Keratinocyte (primary cell): ENCODE measurements at regions not wholly inside any gene's neighbourhood (a gene's known extent, or its start where the extent isn't known, plus 50 kb on each side); places are given as distances from the start of the nearest gene placed in this dataset.

Experiments
- EZH2 ChIP-seq: IDR thresholded peaks from one replicate; pipeline ENCODE4 v1.6.1; 2012; ENCODE audit warnings: inconsistent platforms, mild to moderate bottlenecking, low read length, moderate library complexity
- TF ChIP-seq, protein P1 (sequence below), 3 experiments: IDR thresholded peaks in 1 of 3; conservative IDR thresholded peaks in 1 of 3; optimal IDR thresholded peaks in 1 of 3; 2 replicates in 2 of 3; 3 replicates in 1 of 3; pipeline versions ENCODE3 to v1.5.1; 2011; ENCODE audit warnings: low read length in 3 of 3, mild to moderate bottlenecking in 3 of 3, moderate library complexity in 2 of 3, control low read depth in 1 of 3, inconsistent platforms in 1 of 3; ENCODE audit not compliant: insufficient read depth in 2 of 3; ENCODE audit errors: extremely low read depth in 1 of 3

DNA sequence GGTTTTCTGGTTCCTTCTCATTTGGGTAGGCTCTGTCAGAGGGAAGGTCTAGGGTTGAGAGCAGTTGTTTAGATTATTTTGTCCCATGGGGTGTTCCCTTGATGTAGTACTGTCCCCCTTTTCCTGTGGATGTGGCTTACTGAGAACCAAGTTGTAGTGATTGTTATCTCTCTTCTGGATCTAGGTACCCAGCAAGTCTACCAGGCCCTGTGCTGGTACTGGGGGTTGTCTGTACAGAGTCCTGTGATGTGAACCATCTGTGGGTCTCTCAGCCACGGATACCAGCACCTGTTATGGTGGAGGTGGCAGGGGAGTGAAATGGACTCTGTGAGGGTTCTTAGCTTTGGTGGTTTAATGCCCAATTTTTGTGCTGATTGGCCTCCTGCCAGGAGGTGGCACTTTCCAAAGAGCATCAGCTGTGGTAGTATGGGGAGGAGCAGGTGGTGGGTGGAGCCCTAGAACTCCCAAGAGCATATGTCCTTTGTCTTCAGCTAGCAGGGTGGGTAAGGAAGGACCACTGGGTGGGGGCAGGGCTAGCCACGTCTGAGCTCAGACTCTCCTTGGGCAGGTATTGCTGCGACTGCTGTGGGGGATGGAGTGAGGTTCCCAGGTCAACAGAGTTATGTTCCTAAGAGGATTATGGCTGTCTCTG is 179.3 kb upstream of the BTG1 start:
- TF ChIP-seq, protein P1, sequence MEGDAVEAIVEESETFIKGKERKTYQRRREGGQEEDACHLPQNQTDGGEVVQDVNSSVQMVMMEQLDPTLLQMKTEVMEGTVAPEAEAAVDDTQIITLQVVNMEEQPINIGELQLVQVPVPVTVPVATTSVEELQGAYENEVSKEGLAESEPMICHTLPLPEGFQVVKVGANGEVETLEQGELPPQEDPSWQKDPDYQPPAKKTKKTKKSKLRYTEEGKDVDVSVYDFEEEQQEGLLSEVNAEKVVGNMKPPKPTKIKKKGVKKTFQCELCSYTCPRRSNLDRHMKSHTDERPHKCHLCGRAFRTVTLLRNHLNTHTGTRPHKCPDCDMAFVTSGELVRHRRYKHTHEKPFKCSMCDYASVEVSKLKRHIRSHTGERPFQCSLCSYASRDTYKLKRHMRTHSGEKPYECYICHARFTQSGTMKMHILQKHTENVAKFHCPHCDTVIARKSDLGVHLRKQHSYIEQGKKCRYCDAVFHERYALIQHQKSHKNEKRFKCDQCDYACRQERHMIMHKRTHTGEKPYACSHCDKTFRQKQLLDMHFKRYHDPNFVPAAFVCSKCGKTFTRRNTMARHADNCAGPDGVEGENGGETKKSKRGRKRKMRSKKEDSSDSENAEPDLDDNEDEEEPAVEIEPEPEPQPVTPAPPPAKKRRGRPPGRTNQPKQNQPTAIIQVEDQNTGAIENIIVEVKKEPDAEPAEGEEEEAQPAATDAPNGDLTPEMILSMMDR (optimal IDR thresholded peaks at IDR 0.05 in 1 of 3, IDR thresholded peaks at IDR 0.05 in 1 of 3, conservative IDR thresholded peaks at IDR 0.05 in 1 of 3; ENCODE audit: extremely low read depth in 1 of 3, insufficient read depth in 2 of 3, low read length in 3 of 3) = no peak
- TF ChIP-seq EZH2 = no peak
